ENCODE measurements at regions not wholly inside any gene's neighbourhood (a gene's known extent, or its start where the extent isn't known, plus 50 kb on each side); places are given as distances from the start of the nearest gene placed in this dataset.

DNA sequence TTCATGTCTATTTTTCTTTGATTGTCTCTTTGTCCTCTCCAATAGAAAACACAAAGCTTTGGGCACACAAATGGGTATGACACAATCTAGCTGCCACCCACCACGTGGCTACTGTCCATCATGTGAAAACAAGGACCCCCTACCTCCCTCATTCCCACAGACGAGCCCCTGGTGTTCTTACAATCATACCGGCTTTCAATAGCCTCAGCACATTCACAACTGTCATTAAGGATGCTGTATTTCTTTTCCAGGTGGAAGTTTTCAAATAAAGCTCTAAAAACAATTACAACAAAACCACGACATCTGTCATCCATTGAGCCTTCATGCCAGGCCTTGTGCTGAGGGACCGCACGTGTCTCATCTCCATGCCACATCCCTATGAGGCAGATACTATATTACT lies 552.6 kb upstream of the ADAMTS9 start:
- Histone ChIP-seq H3F3A (replicated peaks; ENCODE audit: insufficient read depth) (no peaks in the 10 kb centered on the region), H4K20me1 (ENCODE audit: insufficient read depth) (no peaks in the 10 kb centered on the region), H3K9ac (no peak overlapping the region), H3K4me1 (ENCODE audit: control insufficient read depth in 1 of 2, insufficient read depth in 2 of 2, low read depth in 1 of 2, low read length in 1 of 2) (peaks cover 0 to 6% of the 10 kb centered on the region in 2 experiments; a peak in 2 of 4 replicates), H3K9me2 (no peaks in the 10 kb centered on the region), H3K4me3 (ENCODE audit: low read depth in 2 of 2, low read length in 1 of 2) (no peak overlapping the region), H3K27me3 (ENCODE audit: insufficient read depth) (no peaks in the 10 kb centered on the region), H3K79me2 (ENCODE audit: insufficient read depth) (no peaks in the 10 kb centered on the region), H3K27ac (ENCODE audit: low read depth in 2 of 2, low read length in 1 of 2) (no peak overlapping the region), H3K36me3 (replicated peaks in 1 of 2; ENCODE audit: control insufficient read depth in 1 of 2, insufficient read depth in 2 of 2, low read length in 1 of 2) (no peaks in the 10 kb centered on the region), H2AFZ (ENCODE audit: low read depth) (no peak overlapping the region), H3K4me2 (no peak overlapping the region), H3K9me3 (no peaks in the 10 kb centered on the region)
- POLR2A ChIA-PET, result no interaction called here
- no peak for TF ChIP-seq TEAD4 (IDR thresholded peaks at IDR 0.05; ENCODE audit: borderline replicate concordance, insufficient read depth)
- TF ChIP-seq USF2 (IDR thresholded peaks at IDR 0.05; ENCODE audit: borderline replicate concordance, low read depth, low read length), result no peak
- DNase-seq, result no peak
- 56% methylated on average over 6 of the region's 6 CpGs for WGBS (ENCODE audit: low lambda C conversion rate)
- CTCF ChIA-PET, result interaction anchor here (1.6 kb wide), 1 partner anchor 707 kb away, joined by 7 read pairs; no protein-coding TSS in a partner anchor

GRCh38 chr3:65238652-65239051 lies 550.9 kb upstream of the ADAMTS9 start:
- Histone ChIP-seq H3K79me2 (ENCODE audit: insufficient read depth) (no peaks in the 10 kb centered on the region), H3K36me3 (replicated peaks in 1 of 2; ENCODE audit: control insufficient read depth in 1 of 2, insufficient read depth in 2 of 2, low read length in 1 of 2) (no peaks in the 10 kb centered on the region), H3K9me3 (no peaks in the 10 kb centered on the region), H3K9me2 (no peaks in the 10 kb centered on the region), H2AFZ (ENCODE audit: low read depth) (no peak overlapping the region), H3K9ac (no peak overlapping the region), H3F3A (replicated peaks; ENCODE audit: insufficient read depth) (no peaks in the 10 kb centered on the region), H3K27me3 (ENCODE audit: insufficient read depth) (no peaks in the 10 kb centered on the region), H3K4me3 (ENCODE audit: low read depth in 2 of 2, low read length in 1 of 2) (no peak overlapping the region), H4K20me1 (ENCODE audit: insufficient read depth) (no peaks in the 10 kb centered on the region), H3K4me2 (no peak overlapping the region), H3K4me1 (ENCODE audit: control insufficient read depth in 1 of 2, insufficient read depth in 2 of 2, low read depth in 1 of 2, low read length in 1 of 2) (peaks cover 0 to 13% of the 10 kb centered on the region in 2 experiments; a peak in 2 of 4 replicates), H3K27ac (ENCODE audit: low read depth in 2 of 2, low read length in 1 of 2) (no peak overlapping the region)
- CTCF ChIA-PET, result no interaction called here
- TF ChIP-seq POLR2AphosphoS5 (IDR thresholded peaks at IDR 0.05; ENCODE audit: low read depth, low read length) (no peak), SMC3 (IDR thresholded peaks at IDR 0.05; ENCODE audit: low read depth, low read length) (no peak), EP300 (IDR thresholded peaks at IDR 0.05; ENCODE audit: borderline replicate concordance in 1 of 2, low read depth in 1 of 2, low read length in 1 of 2) (no peak), USF2 (IDR thresholded peaks at IDR 0.05; ENCODE audit: borderline replicate concordance, low read depth, low read length) (no peak), NRF1 (IDR thresholded peaks at IDR 0.05; ENCODE audit: low read depth, low read length) (no peak), MAX (IDR thresholded peaks at IDR 0.05; ENCODE audit: low read depth) (no peak), RXRA (IDR thresholded peaks at IDR 0.05; ENCODE audit: borderline replicate concordance, low read depth) (no peak)
- TF ChIP-seq, protein P1, sequence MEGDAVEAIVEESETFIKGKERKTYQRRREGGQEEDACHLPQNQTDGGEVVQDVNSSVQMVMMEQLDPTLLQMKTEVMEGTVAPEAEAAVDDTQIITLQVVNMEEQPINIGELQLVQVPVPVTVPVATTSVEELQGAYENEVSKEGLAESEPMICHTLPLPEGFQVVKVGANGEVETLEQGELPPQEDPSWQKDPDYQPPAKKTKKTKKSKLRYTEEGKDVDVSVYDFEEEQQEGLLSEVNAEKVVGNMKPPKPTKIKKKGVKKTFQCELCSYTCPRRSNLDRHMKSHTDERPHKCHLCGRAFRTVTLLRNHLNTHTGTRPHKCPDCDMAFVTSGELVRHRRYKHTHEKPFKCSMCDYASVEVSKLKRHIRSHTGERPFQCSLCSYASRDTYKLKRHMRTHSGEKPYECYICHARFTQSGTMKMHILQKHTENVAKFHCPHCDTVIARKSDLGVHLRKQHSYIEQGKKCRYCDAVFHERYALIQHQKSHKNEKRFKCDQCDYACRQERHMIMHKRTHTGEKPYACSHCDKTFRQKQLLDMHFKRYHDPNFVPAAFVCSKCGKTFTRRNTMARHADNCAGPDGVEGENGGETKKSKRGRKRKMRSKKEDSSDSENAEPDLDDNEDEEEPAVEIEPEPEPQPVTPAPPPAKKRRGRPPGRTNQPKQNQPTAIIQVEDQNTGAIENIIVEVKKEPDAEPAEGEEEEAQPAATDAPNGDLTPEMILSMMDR (IDR thresholded peaks at IDR 0.05), result no peak
- TF ChIP-seq, protein P2, sequence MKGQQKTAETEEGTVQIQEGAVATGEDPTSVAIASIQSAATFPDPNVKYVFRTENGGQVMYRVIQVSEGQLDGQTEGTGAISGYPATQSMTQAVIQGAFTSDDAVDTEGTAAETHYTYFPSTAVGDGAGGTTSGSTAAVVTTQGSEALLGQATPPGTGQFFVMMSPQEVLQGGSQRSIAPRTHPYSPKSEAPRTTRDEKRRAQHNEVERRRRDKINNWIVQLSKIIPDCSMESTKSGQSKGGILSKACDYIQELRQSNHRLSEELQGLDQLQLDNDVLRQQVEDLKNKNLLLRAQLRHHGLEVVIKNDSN (IDR thresholded peaks at IDR 0.05; ENCODE audit: borderline replicate concordance, low read depth), result no peak
- TF ChIP-seq, protein P3, sequence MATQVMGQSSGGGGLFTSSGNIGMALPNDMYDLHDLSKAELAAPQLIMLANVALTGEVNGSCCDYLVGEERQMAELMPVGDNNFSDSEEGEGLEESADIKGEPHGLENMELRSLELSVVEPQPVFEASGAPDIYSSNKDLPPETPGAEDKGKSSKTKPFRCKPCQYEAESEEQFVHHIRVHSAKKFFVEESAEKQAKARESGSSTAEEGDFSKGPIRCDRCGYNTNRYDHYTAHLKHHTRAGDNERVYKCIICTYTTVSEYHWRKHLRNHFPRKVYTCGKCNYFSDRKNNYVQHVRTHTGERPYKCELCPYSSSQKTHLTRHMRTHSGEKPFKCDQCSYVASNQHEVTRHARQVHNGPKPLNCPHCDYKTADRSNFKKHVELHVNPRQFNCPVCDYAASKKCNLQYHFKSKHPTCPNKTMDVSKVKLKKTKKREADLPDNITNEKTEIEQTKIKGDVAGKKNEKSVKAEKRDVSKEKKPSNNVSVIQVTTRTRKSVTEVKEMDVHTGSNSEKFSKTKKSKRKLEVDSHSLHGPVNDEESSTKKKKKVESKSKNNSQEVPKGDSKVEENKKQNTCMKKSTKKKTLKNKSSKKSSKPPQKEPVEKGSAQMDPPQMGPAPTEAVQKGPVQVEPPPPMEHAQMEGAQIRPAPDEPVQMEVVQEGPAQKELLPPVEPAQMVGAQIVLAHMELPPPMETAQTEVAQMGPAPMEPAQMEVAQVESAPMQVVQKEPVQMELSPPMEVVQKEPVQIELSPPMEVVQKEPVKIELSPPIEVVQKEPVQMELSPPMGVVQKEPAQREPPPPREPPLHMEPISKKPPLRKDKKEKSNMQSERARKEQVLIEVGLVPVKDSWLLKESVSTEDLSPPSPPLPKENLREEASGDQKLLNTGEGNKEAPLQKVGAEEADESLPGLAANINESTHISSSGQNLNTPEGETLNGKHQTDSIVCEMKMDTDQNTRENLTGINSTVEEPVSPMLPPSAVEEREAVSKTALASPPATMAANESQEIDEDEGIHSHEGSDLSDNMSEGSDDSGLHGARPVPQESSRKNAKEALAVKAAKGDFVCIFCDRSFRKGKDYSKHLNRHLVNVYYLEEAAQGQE (IDR thresholded peaks at IDR 0.05; ENCODE audit: low read depth, low read length), result no peak
- no peak for DNase-seq
- POLR2A ChIA-PET, result no interaction called here
- 60% methylated on average over 2 of the region's 2 CpGs for WGBS (ENCODE audit: low lambda C conversion rate)
